Keratinocyte (primary cell): ENCODE measurements at regions not wholly inside any gene's neighbourhood (a gene's known extent, or its start where the extent isn't known, plus 50 kb on each side); places are given as distances from the start of the nearest gene placed in this dataset.

Experiments used
- DNase-seq: peaks from one replicate; pipeline ENCODE4 v3.0.0-alpha.2; 2011; ENCODE audit warnings: low read depth, missing footprints, low spot score
- FAIRE-seq: peaks from 2 replicates; lab custom pipeline; 2011; peaks lifted over from hg19 to GRCh38; lab: Jason Lieb, UNC
- H2AFZ ChIP-seq: 2 replicates; pipeline ENCODE4 v1.6.0; 2012; ENCODE audit warnings: low read length, control low read depth, inconsistent platforms; ENCODE audit not compliant: control insufficient read depth
- H3K27ac ChIP-seq: 2 replicates; pipeline ENCODE4 v1.5.1; 2011; ENCODE audit warnings: low read length; ENCODE audit not compliant: control insufficient read depth, insufficient read depth
- H3K27me3 ChIP-seq: 3 replicates; pipeline ENCODE4 v1.6.0; 2011; ENCODE audit warnings: low read length; ENCODE audit not compliant: control insufficient read depth, insufficient read depth; ENCODE audit errors: extremely low read depth
- H3K36me3 ChIP-seq, 2 experiments: 2 replicates in 1 of 2; 3 replicates in 1 of 2; pipeline ENCODE4 v1.5.1; 2011; ENCODE audit warnings: low read length in 2 of 2, mild to moderate bottlenecking in 1 of 2; ENCODE audit not compliant: control insufficient read depth in 2 of 2, insufficient read depth in 2 of 2; ENCODE audit errors: extremely low read depth in 1 of 2
- H3K4me1 ChIP-seq: 3 replicates; pipeline ENCODE4 v1.5.1; 2011; ENCODE audit warnings: low read length; ENCODE audit not compliant: control insufficient read depth, insufficient read depth; ENCODE audit errors: extremely low read depth
- H3K4me2 ChIP-seq: 3 replicates; pipeline ENCODE4 v1.6.0; 2011; ENCODE audit warnings: low read depth, low read length; ENCODE audit not compliant: control insufficient read depth, insufficient read depth; ENCODE audit errors: extremely low read depth
- H3K4me3 ChIP-seq, 3 experiments: fragments of 200-600 bp in 1 of 3; sonication (generic) in 1 of 3; 2 replicates in 2 of 3; 3 replicates in 1 of 3; pipeline ENCODE4 v1.5.1; 2011 to 2016; ENCODE audit warnings: low read length in 3 of 3, mild to moderate bottlenecking in 3 of 3, control low read depth in 2 of 3, inconsistent platforms in 1 of 3, low read depth in 1 of 3, mixed read lengths in 1 of 3, mixed run types in 1 of 3, moderate library complexity in 1 of 3; ENCODE audit not compliant: control insufficient read depth in 2 of 3, insufficient read depth in 2 of 3; ENCODE audit errors: extremely low read depth in 1 of 3
- H3K79me2 ChIP-seq: 2 replicates; pipeline ENCODE4 v1.6.0; 2012; ENCODE audit warnings: low read length; ENCODE audit not compliant: control insufficient read depth, insufficient read depth
- H3K9ac ChIP-seq: 3 replicates; pipeline ENCODE4 v1.6.0; 2011; ENCODE audit warnings: low read length; ENCODE audit not compliant: control insufficient read depth, insufficient read depth; ENCODE audit errors: extremely low read depth
- H3K9me1 ChIP-seq: 3 replicates; pipeline ENCODE4 v1.6.0; 2011; ENCODE audit warnings: low read length; ENCODE audit not compliant: control insufficient read depth, insufficient read depth; ENCODE audit errors: extremely low read depth
- H3K9me3 ChIP-seq: 2 replicates; pipeline ENCODE4 v1.5.1; 2012; ENCODE audit warnings: low read depth, low read length; ENCODE audit not compliant: control insufficient read depth
- H4K20me1 ChIP-seq: 3 replicates; pipeline ENCODE4 v1.6.0; 2011; ENCODE audit warnings: low read length; ENCODE audit not compliant: control insufficient read depth, insufficient read depth; ENCODE audit errors: extremely low read depth
- CTCF ChIP-seq, 3 experiments: IDR thresholded peaks in 1 of 3; conservative IDR thresholded peaks in 1 of 3; optimal IDR thresholded peaks in 1 of 3; 2 replicates in 2 of 3; 3 replicates in 1 of 3; pipeline versions ENCODE3 to v1.5.1; 2011; ENCODE audit warnings: low read length in 3 of 3, mild to moderate bottlenecking in 3 of 3, moderate library complexity in 2 of 3, control low read depth in 1 of 3, inconsistent platforms in 1 of 3; ENCODE audit not compliant: insufficient read depth in 2 of 3; ENCODE audit errors: extremely low read depth in 1 of 3
- EZH2 ChIP-seq: IDR thresholded peaks from one replicate; pipeline ENCODE4 v1.6.1; 2012; ENCODE audit warnings: inconsistent platforms, mild to moderate bottlenecking, low read length, moderate library complexity
- dilution Hi-C: fragments of 300-500 bp; cut with MboI; formaldehyde crosslinking; loops from one replicate; pipeline ENCODE4 v1.7.0; 2020; ENCODE audit warnings: low sequenced_read_pairs; ENCODE audit not compliant: extremely low pct_ligation_motif_present

- no peak overlapping the region for H3K4me2 ChIP-seq
- peaks cover 3% of the 10 kb centered on the region for H3K4me1 ChIP-seq
- H2AFZ ChIP-seq: no peak overlapping the region
- H3K27ac ChIP-seq: no peak overlapping the region
- no peak for TF ChIP-seq CTCF (optimal IDR thresholded peaks at IDR 0.05 in 1 of 3, IDR thresholded peaks at IDR 0.05 in 1 of 3, conservative IDR thresholded peaks at IDR 0.05 in 1 of 3; ENCODE audit: extremely low read depth in 1 of 3, insufficient read depth in 2 of 3, low read length in 3 of 3)
- no peak for TF ChIP-seq EZH2
- DNase-seq (no peak), FAIRE-seq (no peak)
- H3K36me3 ChIP-seq: no peaks in the 10 kb centered on the region
- H3K79me2 ChIP-seq: no peaks in the 10 kb centered on the region
- H3K9ac ChIP-seq: no peak overlapping the region
- dilution Hi-C loops: no loop called here
- no peaks in the 10 kb centered on the region for H3K27me3 ChIP-seq
- no peak overlapping the region for H3K4me3 ChIP-seq
- H4K20me1 ChIP-seq: no peaks in the 10 kb centered on the region
- no peaks in the 10 kb centered on the region for H3K9me1 ChIP-seq
- H3K9me3 ChIP-seq: peaks cover 2% of the 10 kb centered on the region
Observed at GRCh38 chr2:212921061-212921460, 230.4 kb downstream of the IKZF2 start.

- Histone ChIP-seq H3K79me2 (no peaks in the 10 kb centered on the region), H2AFZ (no peak overlapping the region), H3K27me3 (no peaks in the 10 kb centered on the region), H3K4me1 (peaks cover 17% of the 10 kb centered on the region), H3K4me3 (no peak overlapping the region), H3K36me3 (no peaks in the 10 kb centered on the region), H3K9ac (no peak overlapping the region), H3K9me1 (no peaks in the 10 kb centered on the region), H4K20me1 (no peaks in the 10 kb centered on the region), H3K9me3 (no peaks in the 10 kb centered on the region), H3K4me2 (no peak overlapping the region), H3K27ac (no peak overlapping the region)
- DNase-seq (no peak), FAIRE-seq (no peak)
- dilution Hi-C loops: no loop called here
- TF ChIP-seq CTCF (optimal IDR thresholded peaks at IDR 0.05 in 1 of 3, IDR thresholded peaks at IDR 0.05 in 1 of 3, conservative IDR thresholded peaks at IDR 0.05 in 1 of 3; ENCODE audit: extremely low read depth in 1 of 3, insufficient read depth in 2 of 3, low read length in 3 of 3) (no peak), EZH2 (no peak)
Observed at GRCh38 chr2:212919238-212919637, 232.2 kb downstream of the IKZF2 start.
